GM23248 (cell line): ENCODE measurements at regions not wholly inside any gene's neighbourhood (a gene's known extent, or its start where the extent isn't known, plus 50 kb on each side); places are given as distances from the start of the nearest gene placed in this dataset.

Experiments used
- DNase-seq: peaks from one replicate; pipeline ENCODE4 v3.0.0-alpha.2; 2015
- H2AFZ ChIP-seq: fragments of 200-600 bp; sonication (generic); 2 replicates; pipeline ENCODE4 v1.6.1; 2016; ENCODE audit warnings: antibody characterized with exemption
- H3F3A ChIP-seq: fragments of 200-600 bp; sonication (generic); 2 replicates; pipeline ENCODE4 v1.6.1; 2016; ENCODE audit warnings: mild to moderate bottlenecking, antibody characterized with exemption, mixed run types; ENCODE audit not compliant: insufficient read depth
- H3K27ac ChIP-seq: fragments of 200-600 bp; sonication (generic); 2 replicates; pipeline ENCODE4 v1.5.1; 2016; ENCODE audit warnings: mild to moderate bottlenecking
- H3K27me3 ChIP-seq: fragments of 200-600 bp; sonication (generic); replicated peaks from 2 replicates; pipeline ENCODE4 v1.6.1; 2016; ENCODE audit warnings: mild to moderate bottlenecking; ENCODE audit not compliant: insufficient read depth
- H3K36me3 ChIP-seq: fragments of 200-600 bp; sonication (generic); 2 replicates; pipeline ENCODE4 v1.6.1; 2016; ENCODE audit warnings: low read depth, mild to moderate bottlenecking
- H3K4me1 ChIP-seq: fragments of 200-600 bp; sonication (generic); 2 replicates; pipeline ENCODE4 v1.6.1; 2016; ENCODE audit warnings: mild to moderate bottlenecking; ENCODE audit not compliant: insufficient read depth
- H3K4me2 ChIP-seq: fragments of 200-600 bp; sonication (generic); one replicate; pipeline ENCODE4 v1.6.1; 2016; ENCODE audit warnings: mild to moderate bottlenecking; ENCODE audit not compliant: unreplicated experiment
- H3K4me3 ChIP-seq: fragments of 200-600 bp; sonication (generic); 2 replicates; pipeline ENCODE4 v1.5.1; 2016; ENCODE audit warnings: mild to moderate bottlenecking
- H3K79me2 ChIP-seq: fragments of 200-600 bp; sonication (generic); 2 replicates; pipeline ENCODE4 v1.6.1; 2016; ENCODE audit warnings: mild to moderate bottlenecking; ENCODE audit not compliant: insufficient read depth
- H3K9ac ChIP-seq: fragments of 200-600 bp; sonication (generic); 2 replicates; pipeline ENCODE4 v1.6.1; 2016; ENCODE audit warnings: mild to moderate bottlenecking
- H3K9me2 ChIP-seq: fragments of 200-600 bp; sonication (generic); 2 replicates; pipeline ENCODE4 v1.6.1; 2016; ENCODE audit warnings: mixed run types, mild to moderate bottlenecking, moderate library complexity; ENCODE audit not compliant: insufficient read depth
- H3K9me3 ChIP-seq: fragments of 200-600 bp; sonication (generic); one replicate; pipeline ENCODE4 v1.6.1; 2017; ENCODE audit warnings: low read depth
- H4K20me1 ChIP-seq: fragments of 200-600 bp; sonication (generic); 2 replicates; pipeline ENCODE4 v1.6.0; 2016; ENCODE audit not compliant: insufficient read depth
- EZH2 ChIP-seq: fragments of 200-600 bp; sonication (generic); IDR thresholded peaks from 2 replicates; pipeline ENCODE4 v1.6.1; 2018; ENCODE audit warnings: antibody characterized with exemption, mild to moderate bottlenecking; ENCODE audit not compliant: insufficient read depth, poor library complexity, severe bottlenecking
- EZH2phosphoT487 ChIP-seq: fragments of 200-600 bp; sonication (generic); IDR thresholded peaks from 2 replicates; pipeline ENCODE4 v1.6.1; 2018; ENCODE audit warnings: antibody characterized with exemption, moderate library complexity, mild to moderate bottlenecking, low read depth; ENCODE audit not compliant: insufficient read depth
- WGBS, 2 experiments: methylation state at CpG; one replicate each; pipeline ENCODE4 v1.1.6; 2015 to 2017; ENCODE audit warnings: low lambda C conversion rate in 2 of 2, low coverage in 1 of 2; ENCODE audit errors: missing lambda C conversion rate in 2 of 2; 5-methylcytosine and 5-hydroxymethylcytosine counted together
- in situ Hi-C: fragments of 300-500 bp; cut with MboI; formaldehyde crosslinking; loops from 2 replicates; pipeline ENCODE4 v1.15.0; 2020

GRCh38 chr2:6645672-6646071 is 220.0 kb downstream of the CMPK2 start:
- no peaks in the 10 kb centered on the region for H3F3A ChIP-seq
- H3K4me1 ChIP-seq, result no peaks in the 10 kb centered on the region
- H2AFZ ChIP-seq, result no peak overlapping the region
- no peaks in the 10 kb centered on the region for H4K20me1 ChIP-seq
- TF ChIP-seq EZH2phosphoT487 (no peak), EZH2 (no peak)
- no peak overlapping the region for H3K4me3 ChIP-seq
- in situ Hi-C loops, result no loop called here
- H3K9ac ChIP-seq, result no peak overlapping the region
- no peak overlapping the region for H3K27ac ChIP-seq
- no peaks in the 10 kb centered on the region for H3K79me2 ChIP-seq
- no peaks in the 10 kb centered on the region for H3K27me3 ChIP-seq
- no peak for DNase-seq
- H3K4me2 ChIP-seq, result no peak overlapping the region
- H3K9me3 ChIP-seq, result no peaks in the 10 kb centered on the region
- WGBS, 2 experiments, result 30 to 34% methylated on average over 1 of the region's 1 CpG
- H3K36me3 ChIP-seq, result no peaks in the 10 kb centered on the region
- H3K9me2 ChIP-seq, result no peaks in the 10 kb centered on the region

- DNase-seq, result no peak
- Histone ChIP-seq H3K27ac (no peak overlapping the region), H3K4me1 (no peaks in the 10 kb centered on the region), H3K9me2 (no peaks in the 10 kb centered on the region), H3K4me2 (no peak overlapping the region), H3K27me3 (no peaks in the 10 kb centered on the region), H3K9me3 (no peaks in the 10 kb centered on the region), H3K79me2 (no peaks in the 10 kb centered on the region), H3K4me3 (no peak overlapping the region), H2AFZ (no peak overlapping the region), H3K9ac (no peak overlapping the region), H4K20me1 (no peaks in the 10 kb centered on the region), H3F3A (no peaks in the 10 kb centered on the region), H3K36me3 (no peaks in the 10 kb centered on the region)
- TF ChIP-seq EZH2phosphoT487, result no peak
- TF ChIP-seq EZH2, result no peak
- in situ Hi-C loops, result no loop called here
- WGBS, 2 experiments, result 0 to 2% methylated on average over 6 of the region's 6 CpGs
These were observed 218.7 kb downstream of the CMPK2 start for GRCh38 chr2:6647046-6647445.

GRCh38 chr2:6648596-6649247 is 217.0 kb downstream of the CMPK2 start:
- no peaks in the 10 kb centered on the region for H3K79me2 ChIP-seq
- no peak overlapping the region for H3K4me3 ChIP-seq
- H3K27ac ChIP-seq, result no peak overlapping the region
- TF ChIP-seq EZH2 (no peak), EZH2phosphoT487 (no peak)
- H3K9ac ChIP-seq, result no peak overlapping the region
- no peaks in the 10 kb centered on the region for H3K36me3 ChIP-seq
- in situ Hi-C loops, result no loop called here
- no peak for DNase-seq
- no peak overlapping the region for H3K4me2 ChIP-seq
- H3K9me3 ChIP-seq, result no peaks in the 10 kb centered on the region
- H2AFZ ChIP-seq, result no peak overlapping the region
- H3K27me3 ChIP-seq, result no peaks in the 10 kb centered on the region
- H3F3A ChIP-seq, result no peaks in the 10 kb centered on the region
- H3K9me2 ChIP-seq, result no peaks in the 10 kb centered on the region
- no peaks in the 10 kb centered on the region for H3K4me1 ChIP-seq
- H4K20me1 ChIP-seq, result no peaks in the 10 kb centered on the region
- WGBS, 2 experiments, result 2 to 3% methylated on average over 6 of the region's 6 CpGs

- Histone ChIP-seq H3K9me3 (no peaks in the 10 kb centered on the region), H3K9me2 (no peaks in the 10 kb centered on the region), H3K4me3 (no peak overlapping the region), H3K4me2 (no peak overlapping the region), H3K9ac (no peak overlapping the region), H3F3A (no peaks in the 10 kb centered on the region), H2AFZ (no peak overlapping the region), H3K4me1 (no peaks in the 10 kb centered on the region), H3K27me3 (no peaks in the 10 kb centered on the region), H3K79me2 (no peaks in the 10 kb centered on the region), H3K27ac (no peak overlapping the region), H4K20me1 (no peaks in the 10 kb centered on the region), H3K36me3 (no peaks in the 10 kb centered on the region)
- TF ChIP-seq EZH2phosphoT487 (no peak), EZH2 (no peak)
- DNase-seq, result no peak
- WGBS, 2 experiments, result 27 to 37% methylated on average over 5 of the region's 5 CpGs
- in situ Hi-C loops, result no loop called here
These were observed 215.4 kb downstream of the CMPK2 start for GRCh38 chr2:6650311-6650710.

- Histone ChIP-seq H3K79me2 (no peaks in the 10 kb centered on the region), H3K9me2 (no peaks in the 10 kb centered on the region), H4K20me1 (no peaks in the 10 kb centered on the region), H3K4me3 (no peak overlapping the region), H3F3A (no peaks in the 10 kb centered on the region), H3K4me1 (no peaks in the 10 kb centered on the region), H3K36me3 (no peaks in the 10 kb centered on the region), H3K27me3 (no peaks in the 10 kb centered on the region), H2AFZ (no peak overlapping the region), H3K27ac (no peak overlapping the region), H3K9ac (no peak overlapping the region), H3K4me2 (no peak overlapping the region), H3K9me3 (no peaks in the 10 kb centered on the region)
- no peak for DNase-seq
- in situ Hi-C loops, result no loop called here
- 12 to 13% methylated on average over 2 of the region's 2 CpGs for WGBS, 2 experiments
- TF ChIP-seq EZH2 (no peak), EZH2phosphoT487 (no peak)
These were observed 213.5 kb downstream of the CMPK2 start for GRCh38 chr2:6652251-6652650.
